Activated naive CD4-positive, alpha-beta T cell treated with anti-CD3 and anti-CD28 coated beads for 36 hours (primary cell): ENCODE measurements at regions not wholly inside any gene's neighbourhood (a gene's known extent, or its start where the extent isn't known, plus 50 kb on each side); places are given as distances from the start of the nearest gene placed in this dataset.
A peak's percentile ranks its signal among the peaks of the same experiment; 100 is the strongest.
"Not testable (repeated sequence)": the region's sequence is repeated elsewhere in the genome, so short reads cannot be mapped to it uniquely, and the experiment has no call there.

ENCODE experiments used
- CTCF ChIA-PET: fragments of 350-600 bp; sonication (Branson Sonifier 250); formaldehyde crosslinking; loops from one replicate; lab custom pipeline; 2021; ENCODE audit warnings: antibody characterized with exemption; lab: Charles Lee
- DNase-seq: peaks from one replicate; pipeline ENCODE4 v3.0.0-alpha.2; 2020
- H3K27ac Mint-ChIP-seq: one replicate; pipeline ENCODE4 v1.8.0; 2021; ENCODE audit warnings: mild to moderate bottlenecking, mixed read lengths
- H3K27me3 Mint-ChIP-seq: one replicate; pipeline ENCODE4 v1.8.0; 2021; ENCODE audit warnings: low read depth, mixed read lengths
- H3K36me3 Mint-ChIP-seq: one replicate; pipeline ENCODE4 v1.8.0; 2021; ENCODE audit warnings: low read depth, mixed read lengths
- H3K4me1 Mint-ChIP-seq: one replicate; pipeline ENCODE4 v1.8.0; 2021; ENCODE audit warnings: low read depth, mixed read lengths
- H3K4me3 Mint-ChIP-seq: one replicate; pipeline ENCODE4 v1.8.0; 2021; ENCODE audit warnings: mild to moderate bottlenecking, moderate library complexity, mixed read lengths
- H3K9me3 Mint-ChIP-seq: one replicate; pipeline ENCODE4 v1.8.0; 2021; ENCODE audit warnings: mixed read lengths
- intact Hi-C: fragments of 100-400 bp; cut with micrococcal nuclease; formaldehyde crosslinking; loops from one replicate; pipeline ENCODE4 v1.15.1; 2023

GRCh38 chr15:31507573-31507972 lies 180.9 kb downstream of the KLF13 start:
- H3K36me3 Mint-ChIP-seq, H3K27ac Mint-ChIP-seq, H3K27me3 Mint-ChIP-seq, DNase-seq, H3K4me3 Mint-ChIP-seq, intact Hi-C loops, H3K4me1 Mint-ChIP-seq, H3K9me3 Mint-ChIP-seq: not testable (repeated sequence)
- CTCF ChIA-PET, result interaction anchor here (0.6 to 0.8 kb wide), 2 partner anchors 19 to 651 kb away, joined by 3 read pairs; no protein-coding TSS in a partner anchor

GRCh38 chr15:31508656-31509055 lies 182.0 kb downstream of the KLF13 start:
- peaks cover 2% of the 10 kb centered on the region for H3K9me3 Mint-ChIP-seq
- no peak overlapping the region for H3K27ac Mint-ChIP-seq
- peaks cover 15% of the 10 kb centered on the region for H3K4me1 Mint-ChIP-seq
- H3K27me3 Mint-ChIP-seq, result peaks cover 5% of the 10 kb centered on the region
- no peak for DNase-seq
- no peaks in the 10 kb centered on the region for H3K36me3 Mint-ChIP-seq
- intact Hi-C loops, result no loop called here
- no peak overlapping the region for H3K4me3 Mint-ChIP-seq
- CTCF ChIA-PET, result no interaction called here

GRCh38 chr15:31510057-31510456 lies 183.4 kb downstream of the KLF13 start:
- CTCF ChIA-PET, result no interaction called here
- H3K36me3 Mint-ChIP-seq, result no peaks in the 10 kb centered on the region
- H3K9me3 Mint-ChIP-seq, result peaks cover 2% of the 10 kb centered on the region
- H3K4me3 Mint-ChIP-seq, result no peak overlapping the region
- peaks cover 15% of the 10 kb centered on the region for H3K4me1 Mint-ChIP-seq
- DNase-seq, result no peak
- peaks cover 5% of the 10 kb centered on the region for H3K27me3 Mint-ChIP-seq
- intact Hi-C loops, result loop anchor here (2.0 kb wide), 1 partner anchor 41 kb away; no protein-coding TSS in a partner anchor
- H3K27ac Mint-ChIP-seq, result no peak overlapping the region

GRCh38 chr15:31511707-31512310 lies 185.2 kb downstream of the KLF13 start:
- H3K4me1 Mint-ChIP-seq, result peaks cover 15% of the 10 kb centered on the region
- CTCF ChIA-PET, result interaction anchor here (0.6 kb wide), 1 partner anchor 47 kb away, joined by 4 read pairs; no protein-coding TSS in a partner anchor
- intact Hi-C loops, result loop anchor here (2.0 kb wide), 1 partner anchor 39 kb away; no protein-coding TSS in a partner anchor
- no peaks in the 10 kb centered on the region for H3K36me3 Mint-ChIP-seq
- peak; percentile 84 for DNase-seq
- H3K27ac Mint-ChIP-seq, result no peak overlapping the region
- no peak overlapping the region for H3K4me3 Mint-ChIP-seq
- peaks cover 5% of the 10 kb centered on the region for H3K27me3 Mint-ChIP-seq
- H3K9me3 Mint-ChIP-seq, result peaks cover 2% of the 10 kb centered on the region

- Mint-ChIP-seq H3K4me1 (peaks cover 15% of the 10 kb centered on the region), H3K36me3 (no peaks in the 10 kb centered on the region), H3K9me3 (no peaks in the 10 kb centered on the region), H3K27ac (peak overlapping the region; percentile 41), H3K4me3 (no peak overlapping the region), H3K27me3 (peaks cover 8% of the 10 kb centered on the region)
- no peak for DNase-seq
- intact Hi-C loops, result no loop called here
- CTCF ChIA-PET, result no interaction called here
Measured at GRCh38 chr15:31513178-31513577, 186.5 kb downstream of the KLF13 start.

- H3K4me3 Mint-ChIP-seq, result no peak overlapping the region
- DNase-seq, result no peak
- H3K36me3 Mint-ChIP-seq, result no peaks in the 10 kb centered on the region
- H3K27me3 Mint-ChIP-seq, result peaks cover 8% of the 10 kb centered on the region
- intact Hi-C loops, result no loop called here
- H3K4me1 Mint-ChIP-seq, result peaks cover 15% of the 10 kb centered on the region
- H3K27ac Mint-ChIP-seq, result no peak overlapping the region
- no peaks in the 10 kb centered on the region for H3K9me3 Mint-ChIP-seq
- CTCF ChIA-PET, result no interaction called here
Measured at GRCh38 chr15:31516440-31516839, 189.8 kb downstream of the KLF13 start.

- intact Hi-C loops, result no loop called here
- peaks cover 8% of the 10 kb centered on the region for H3K27me3 Mint-ChIP-seq
- H3K36me3 Mint-ChIP-seq, result no peaks in the 10 kb centered on the region
- no peak overlapping the region for H3K27ac Mint-ChIP-seq
- no peaks in the 10 kb centered on the region for H3K9me3 Mint-ChIP-seq
- no peak for DNase-seq
- peaks cover 14% of the 10 kb centered on the region for H3K4me1 Mint-ChIP-seq
- CTCF ChIA-PET, result no interaction called here
- H3K4me3 Mint-ChIP-seq, result no peak overlapping the region
Measured at GRCh38 chr15:31516874-31517273, 190.2 kb downstream of the KLF13 start.

GRCh38 chr15:31517711-31518110 lies 191.1 kb downstream of the KLF13 start:
- no peak overlapping the region for H3K27ac Mint-ChIP-seq
- no peak overlapping the region for H3K4me3 Mint-ChIP-seq
- intact Hi-C loops, result no loop called here
- H3K4me1 Mint-ChIP-seq, result peaks cover 6% of the 10 kb centered on the region
- no peak for DNase-seq
- no peaks in the 10 kb centered on the region for H3K36me3 Mint-ChIP-seq
- H3K9me3 Mint-ChIP-seq, result no peaks in the 10 kb centered on the region
- CTCF ChIA-PET, result no interaction called here
- H3K27me3 Mint-ChIP-seq, result peaks cover 8% of the 10 kb centered on the region

- H3K36me3 Mint-ChIP-seq, result no peaks in the 10 kb centered on the region
- CTCF ChIA-PET, result no interaction called here
Measured at GRCh38 chr15:31522028-31522427, 195.4 kb downstream of the KLF13 start.

GRCh38 chr15:31523027-31523654 lies 196.5 kb downstream of the KLF13 start:
- CTCF ChIA-PET, result no interaction called here

More at GRCh38 chr15:31522028-31522427, 195.4 kb downstream of the KLF13 start:
- Mint-ChIP-seq H3K9me3 (no peaks in the 10 kb centered on the region), H3K4me1 (no peaks in the 10 kb centered on the region), H3K4me3 (no peak overlapping the region), H3K27ac (no peak overlapping the region), H3K27me3 (peaks cover 3% of the 10 kb centered on the region)
- intact Hi-C loops, result no loop called here
- DNase-seq, result no peak

GRCh38 chr15:31523655-31524049 lies 197.0 kb downstream of the KLF13 start:
- intact Hi-C loops, result no loop called here
- CTCF ChIA-PET, result interaction anchor here (0.6 kb wide), 1 partner anchor 154 kb away, joined by 5 read pairs; no protein-coding TSS in a partner anchor
- no peak overlapping the region for H3K27ac Mint-ChIP-seq
- no peaks in the 10 kb centered on the region for H3K9me3 Mint-ChIP-seq
- no peaks in the 10 kb centered on the region for H3K36me3 Mint-ChIP-seq
- no peak for DNase-seq
- H3K27me3 Mint-ChIP-seq, result no peaks in the 10 kb centered on the region
- no peak overlapping the region for H3K4me3 Mint-ChIP-seq
- H3K4me1 Mint-ChIP-seq, result no peaks in the 10 kb centered on the region

More at GRCh38 chr15:31523027-31523654, 196.5 kb downstream of the KLF13 start:
- Mint-ChIP-seq H3K9me3 (no peaks in the 10 kb centered on the region), H3K27ac (no peak overlapping the region), H3K4me3 (no peak overlapping the region), H3K36me3 (no peaks in the 10 kb centered on the region), H3K4me1 (no peaks in the 10 kb centered on the region), H3K27me3 (no peaks in the 10 kb centered on the region)
- intact Hi-C loops, result no loop called here
- DNase-seq, result no peak

GRCh38 chr15:31525185-31525695 lies 198.6 kb downstream of the KLF13 start:
- DNase-seq, result no peak
- Mint-ChIP-seq H3K4me3 (no peak overlapping the region), H3K9me3 (no peaks in the 10 kb centered on the region), H3K27ac (no peak overlapping the region), H3K36me3 (no peaks in the 10 kb centered on the region), H3K4me1 (no peaks in the 10 kb centered on the region), H3K27me3 (no peaks in the 10 kb centered on the region)
- CTCF ChIA-PET, result no interaction called here
- intact Hi-C loops, result no loop called here
